Hematopoietic multipotent progenitor cell treated with erythropoietin and hydrocortisone succinate and interleukin-3 and kit ligand, for 15 days (in vitro differentiated cells): ENCODE measurements at regions not wholly inside any gene's neighbourhood (a gene's known extent, or its start where the extent isn't known, plus 50 kb on each side); places are given as distances from the start of the nearest gene placed in this dataset.

Experiments used
- DNase-seq: peaks from one replicate; pipeline ENCODE4 v3.0.0-alpha.2; 2015; ENCODE audit warnings: low spot score

GRCh38 chr21:43317959-43318358 lies 109.0 kb downstream of the SIK1 start:
- no peak for DNase-seq

DNA sequence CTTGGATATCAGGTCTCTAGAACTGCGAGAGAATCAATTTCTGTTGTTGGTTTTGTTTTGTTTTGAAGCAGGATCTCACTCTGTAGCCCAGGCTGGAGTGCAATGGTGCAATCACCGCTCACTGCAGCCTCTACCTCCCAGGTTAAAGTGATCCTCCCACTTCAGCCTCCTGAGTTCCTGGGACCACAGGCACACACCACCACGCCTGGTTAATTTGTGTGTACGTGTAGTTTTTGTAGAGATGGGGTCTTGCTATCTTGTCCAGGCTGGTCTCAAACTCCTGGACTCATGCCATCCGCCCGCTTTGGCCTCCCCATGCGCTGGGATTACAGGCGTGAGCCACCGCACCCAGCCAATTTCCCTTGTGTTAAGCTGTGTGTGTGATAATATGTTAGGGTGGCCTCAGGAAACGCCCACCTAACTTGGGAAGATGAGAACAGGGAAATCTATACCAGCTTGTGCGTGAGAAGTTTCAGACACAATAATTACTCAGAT lies 109.6 kb downstream of the SIK1 start:
- no peak for DNase-seq

DNA sequence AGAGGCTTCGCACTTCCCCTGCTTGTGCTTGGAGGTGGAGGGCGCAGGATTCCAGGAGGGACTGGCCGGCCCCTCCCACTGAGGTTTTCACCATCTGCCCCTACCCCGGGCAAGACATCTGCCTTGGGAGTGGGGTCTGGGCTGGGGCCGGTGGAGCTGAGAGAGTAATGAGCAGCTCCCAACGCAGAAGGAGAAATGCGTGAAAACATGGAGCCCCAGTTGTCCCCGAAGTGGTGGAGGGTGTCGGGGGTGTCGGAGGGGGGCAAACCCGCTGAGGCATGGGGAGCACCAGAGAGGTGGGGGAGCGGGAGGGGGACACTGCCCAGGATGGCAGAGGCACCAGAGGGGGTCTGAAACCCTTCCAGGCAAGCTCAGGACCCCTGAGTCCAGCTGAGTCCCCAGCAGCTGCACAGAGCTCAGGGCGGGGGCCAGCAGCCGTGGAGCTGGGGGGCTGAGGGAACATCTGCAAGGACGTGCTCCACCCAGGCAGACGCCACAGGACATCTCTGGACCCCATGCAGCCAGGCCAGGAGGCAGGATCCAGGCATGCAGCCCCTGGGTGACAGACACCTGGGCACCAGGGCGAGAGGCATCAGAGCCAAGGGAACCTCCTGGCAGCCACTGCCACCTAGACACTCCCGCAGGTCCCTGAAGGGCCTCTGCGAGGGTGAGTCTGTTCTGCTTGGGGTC lies 110.6 kb downstream of the SIK1 start:
- DNase-seq = no peak

GRCh38 chr21:43315244-43316137 lies 111.4 kb downstream of the SIK1 start:
- no peak for DNase-seq

GRCh38 chr21:43313939-43314405 lies 113.0 kb downstream of the SIK1 start:
- DNase-seq = no peak

- DNase-seq = no peak
Observed at GRCh38 chr21:43313221-43313938, 113.6 kb downstream of the SIK1 start.

DNA sequence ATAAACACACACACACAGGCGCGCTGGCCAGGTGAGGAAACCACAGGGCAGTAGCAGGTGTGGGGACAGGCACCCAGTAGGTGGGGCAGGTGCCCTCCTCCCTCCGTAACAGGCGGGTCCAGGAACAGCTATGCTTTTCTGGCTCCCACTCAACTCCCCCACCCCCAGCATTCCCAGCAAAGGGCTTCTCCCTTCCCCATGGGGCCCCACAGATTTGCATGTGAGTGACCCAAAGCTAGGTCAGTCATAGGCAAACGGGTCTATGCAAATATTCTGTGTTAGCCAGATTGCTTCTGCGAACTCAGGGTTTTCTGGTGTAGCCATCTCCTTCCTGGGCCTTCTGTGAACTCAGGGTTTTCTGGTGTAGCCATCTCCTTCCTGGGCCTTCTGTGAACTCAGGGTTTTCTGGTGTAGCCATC lies 114.2 kb downstream of the SIK1 start:
- no peak for DNase-seq

GRCh38 chr21:43312011-43312410 lies 114.9 kb downstream of the SIK1 start:
- DNase-seq = no peak

DNA sequence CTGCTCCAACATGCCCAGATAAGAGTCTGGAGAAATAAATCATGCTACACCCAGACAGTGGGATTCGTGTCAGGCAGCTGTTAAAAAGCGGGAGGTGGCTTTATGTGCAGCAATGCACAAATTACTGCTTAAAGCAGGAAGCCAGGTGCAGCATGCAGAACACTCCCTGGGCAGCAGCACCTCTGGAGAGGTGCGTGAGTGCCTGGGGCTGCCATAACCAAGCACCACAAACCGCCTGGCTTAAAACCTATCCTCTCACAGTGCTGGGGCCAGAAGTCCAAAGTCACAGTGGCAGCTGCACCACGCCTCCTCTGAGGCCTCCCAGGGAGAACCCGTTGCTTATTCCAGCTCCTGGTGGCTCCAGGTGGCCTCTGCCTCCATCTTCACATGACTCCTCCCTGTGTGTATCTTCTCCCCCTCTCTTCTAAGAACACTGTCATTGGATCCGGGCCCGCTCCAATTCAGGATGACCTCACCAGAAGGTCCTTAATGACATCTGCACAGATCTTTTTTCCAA lies 115.6 kb downstream of the SIK1 start:
- no peak for DNase-seq

- DNase-seq = no peak
Observed at GRCh38 chr21:43308815-43309283, 118.1 kb downstream of the SIK1 start.

DNA sequence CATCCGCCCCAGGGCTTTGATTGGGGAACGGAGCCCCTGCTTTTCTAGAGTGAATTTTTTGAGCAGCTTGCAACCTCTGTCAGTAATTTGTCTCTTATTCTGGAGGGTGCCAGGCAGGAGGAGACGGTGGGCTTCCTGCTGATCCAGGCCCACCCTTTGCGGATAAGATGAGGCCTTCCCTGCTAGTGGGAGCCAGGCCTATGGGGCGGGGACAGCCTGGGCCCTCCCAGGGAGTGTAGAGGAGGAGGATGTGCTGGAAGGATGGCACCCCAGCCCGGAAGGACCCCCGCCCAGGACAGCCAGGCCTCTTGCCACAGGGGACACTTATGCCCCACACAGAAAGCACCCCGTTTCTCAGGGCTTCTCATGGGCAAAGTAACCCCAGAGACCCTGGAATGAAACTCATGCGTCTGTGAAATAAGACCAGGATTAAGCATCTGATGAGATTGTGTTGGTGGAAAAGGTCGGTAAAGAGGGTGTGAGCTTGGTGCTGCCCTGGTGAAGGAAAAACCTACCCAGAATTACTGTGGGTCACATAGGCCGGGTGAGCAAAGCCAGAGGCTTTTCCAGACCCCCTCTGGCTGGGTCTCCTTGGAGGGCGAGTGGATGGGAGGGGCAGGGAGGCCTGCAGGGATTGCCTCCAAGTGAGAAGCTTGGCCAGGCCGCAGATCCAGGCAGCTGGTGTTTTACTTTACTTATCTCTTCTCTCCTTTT lies 118.7 kb downstream of the SIK1 start:
- no peak for DNase-seq

DNA sequence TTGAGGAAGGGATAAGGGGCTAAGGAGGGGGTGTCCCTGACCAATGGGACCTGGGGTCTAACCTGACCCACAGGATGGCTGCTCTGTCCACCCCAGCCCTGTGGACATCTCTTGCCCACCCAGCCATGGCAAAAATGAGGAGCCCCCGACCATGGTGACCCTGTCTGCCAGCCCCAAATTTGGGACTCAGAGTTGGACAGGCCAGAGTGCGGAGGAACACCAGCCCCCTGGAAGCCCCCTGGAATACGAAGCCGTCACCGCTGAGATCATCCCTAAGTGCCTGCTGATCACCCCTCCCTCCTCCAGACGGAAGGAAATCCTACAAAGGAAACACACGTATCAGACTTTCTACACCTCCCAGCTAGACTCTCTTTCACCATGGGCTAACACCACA lies 119.3 kb downstream of the SIK1 start:
- DNase-seq = no peak

DNA sequence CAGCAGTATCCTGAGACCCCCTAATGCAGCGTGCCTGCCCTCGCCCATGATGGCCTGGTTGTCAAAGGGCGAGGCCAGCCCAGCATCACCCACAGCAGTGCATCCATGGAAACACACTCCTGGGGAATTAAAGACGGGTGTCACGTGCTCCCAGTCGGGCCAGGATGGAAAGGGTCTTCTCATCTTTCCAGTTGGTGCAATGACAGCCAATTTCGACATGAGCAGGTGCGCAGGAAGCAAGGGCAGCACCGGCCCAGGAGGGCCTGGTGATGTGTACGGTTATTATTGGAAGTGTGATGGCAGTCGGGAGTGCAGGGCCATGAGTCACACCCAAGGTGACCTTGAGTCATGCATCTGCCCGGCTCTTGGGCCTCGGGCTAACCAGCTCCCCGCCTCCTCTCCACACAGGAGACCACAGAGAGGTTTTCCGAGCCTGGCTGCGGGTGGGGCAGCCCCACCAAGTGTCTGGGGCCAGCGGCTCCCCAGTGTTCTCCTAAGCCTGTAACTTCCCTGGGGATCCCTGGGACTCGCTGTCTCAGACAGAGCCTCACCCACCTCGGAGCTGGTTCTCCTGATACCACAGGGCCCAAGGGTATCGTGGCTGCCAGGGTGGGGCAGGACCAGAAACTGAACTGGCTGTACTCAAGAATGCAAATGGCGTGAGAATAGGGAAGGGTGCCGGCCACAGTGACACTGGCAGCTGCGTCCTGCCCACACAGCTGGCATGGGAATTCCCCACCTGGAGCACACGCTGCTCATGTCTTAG lies 119.8 kb downstream of the SIK1 start:
- no peak for DNase-seq

- DNase-seq = no peak
Observed at GRCh38 chr21:43306391-43306790, 120.5 kb downstream of the SIK1 start.

- DNase-seq = no peak
Observed at GRCh38 chr21:43305811-43306311, 121.1 kb downstream of the SIK1 start.

DNA sequence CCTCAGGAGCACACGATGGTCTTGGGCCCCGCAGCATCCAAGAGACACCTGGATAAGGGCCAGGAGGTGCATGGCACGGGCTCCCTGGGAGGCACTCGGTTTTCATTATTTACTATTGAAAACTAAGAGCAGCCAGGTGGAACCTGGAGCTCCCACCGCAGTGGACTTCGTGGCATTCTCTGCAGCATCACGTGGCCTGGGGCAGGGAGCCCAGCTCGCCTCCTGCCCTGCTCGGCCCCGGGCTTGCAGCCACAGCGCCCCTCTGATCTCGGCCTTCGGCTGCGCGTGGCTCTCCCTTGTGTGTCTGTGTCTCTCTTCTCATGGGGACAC lies 121.6 kb downstream of the SIK1 start:
- no peak for DNase-seq

GRCh38 chr21:43304621-43305335 lies 122.2 kb downstream of the SIK1 start:
- DNase-seq = no peak

GRCh38 chr21:43304206-43304605 lies 122.7 kb downstream of the SIK1 start:
- no peak for DNase-seq

- DNase-seq = no peak
Observed at GRCh38 chr21:43303275-43304178, 123.4 kb downstream of the SIK1 start.
